ENCODE measurements at regions not wholly inside any gene's neighbourhood (a gene's known extent, or its start where the extent isn't known, plus 50 kb on each side); places are given as distances from the start of the nearest gene placed in this dataset.
"Not testable (repeated sequence)": the region's sequence is repeated elsewhere in the genome, so short reads cannot be mapped to it uniquely, and the experiment has no call there.

DNA sequence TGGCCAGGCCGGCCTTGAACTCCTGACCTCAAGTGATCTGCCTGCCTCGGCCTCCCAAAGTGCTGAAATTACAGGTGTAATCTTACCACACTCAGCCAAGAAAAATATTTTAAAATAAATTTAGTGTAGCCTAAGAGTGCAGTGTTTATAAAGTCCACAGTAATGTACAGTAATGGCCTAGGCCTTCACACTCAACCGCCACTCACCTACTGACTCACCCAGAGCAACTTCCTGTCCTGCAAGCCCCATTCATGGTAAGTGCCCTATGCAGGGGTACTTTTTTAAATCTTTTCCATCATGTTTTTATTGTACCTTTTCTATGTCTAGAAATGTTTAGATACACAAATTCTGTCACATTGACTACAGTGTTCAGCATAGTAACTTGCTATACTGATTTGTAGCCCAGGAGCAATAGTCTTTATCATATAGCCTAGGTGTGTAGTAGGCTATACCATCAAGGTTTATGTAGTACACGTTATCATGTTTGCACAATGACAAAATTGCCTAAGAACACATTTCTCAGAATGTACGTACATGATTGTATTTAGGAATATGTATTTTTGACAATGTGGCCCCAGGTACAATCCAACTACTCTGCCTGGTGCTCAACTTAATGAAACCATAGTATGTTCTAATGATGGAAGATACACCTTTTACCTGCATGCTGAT, 455.2 kb downstream of the PCDH7 start:
- ATAC-seq (no peak), DNase-seq (ENCODE audit: low spot score in 2 of 2) (no peak)
- Mint-ChIP-seq H3K36me3 (no peaks in the 10 kb centered on the region), H3K27ac (no peak overlapping the region), H3K9me3 (peaks cover 6 to 13% of the 10 kb centered on the region in 2 donors)

GRCh38 chr4:31183256-31183655, 463.1 kb downstream of the PCDH7 start:
- no peak overlapping the region for H3K27ac Mint-ChIP-seq
- no peak for ATAC-seq
- no peak for DNase-seq (ENCODE audit: low spot score in 2 of 2)
- no peaks in the 10 kb centered on the region for H3K36me3 Mint-ChIP-seq
- H3K9me3 Mint-ChIP-seq: peaks cover 19% of the 10 kb centered on the region in 2 donors

- H3K27ac Mint-ChIP-seq: no peak overlapping the region
- ATAC-seq (no peak), DNase-seq (ENCODE audit: low spot score in 2 of 2) (no peak)
- no peaks in the 10 kb centered on the region for H3K36me3 Mint-ChIP-seq
- peaks cover 19 to 21% of the 10 kb centered on the region in 2 donors for H3K9me3 Mint-ChIP-seq
These were observed 464.9 kb downstream of the PCDH7 start for GRCh38 chr4:31185014-31185585.

- ATAC-seq: no peak
- Mint-ChIP-seq H3K9me3 (peaks cover 17 to 23% of the 10 kb centered on the region in 2 donors), H3K27ac (no peak overlapping the region), H3K36me3 (no peaks in the 10 kb centered on the region)
- DNase-seq (ENCODE audit: low spot score in 2 of 2): no peak
These were observed 467.8 kb downstream of the PCDH7 start for GRCh38 chr4:31187979-31188378.

DNA sequence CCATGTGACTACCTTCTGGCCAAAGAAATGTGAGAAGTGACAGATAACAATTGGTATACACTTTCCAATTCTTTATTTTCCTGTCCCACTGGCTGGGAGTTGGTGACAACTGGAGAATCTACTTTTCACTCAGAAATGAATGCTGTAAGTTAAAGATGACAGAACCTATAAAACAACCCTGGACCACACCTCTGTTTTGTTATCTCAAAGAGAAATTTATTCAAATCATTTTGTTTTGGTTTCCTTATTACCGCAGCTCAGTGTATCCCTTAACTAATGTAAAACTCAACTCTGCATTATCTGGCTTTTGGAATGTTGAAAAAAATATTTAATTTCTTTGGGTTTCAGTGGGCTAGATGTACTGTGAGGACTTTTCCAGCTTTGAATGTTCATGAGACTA, 469.8 kb downstream of the PCDH7 start:
- H3K9me3 Mint-ChIP-seq: peaks cover 16 to 20% of the 10 kb centered on the region in 2 donors
- DNase-seq (ENCODE audit: low spot score in 2 of 2): no peak
- ATAC-seq: no peak
- H3K36me3 Mint-ChIP-seq: no peaks in the 10 kb centered on the region
- H3K27ac Mint-ChIP-seq: no peak overlapping the region

GRCh38 chr4:31190671-31191070, 470.5 kb downstream of the PCDH7 start:
- Mint-ChIP-seq H3K9me3 (peaks cover 11 to 15% of the 10 kb centered on the region in 2 donors), H3K36me3 (no peaks in the 10 kb centered on the region), H3K27ac (no peak overlapping the region)
- DNase-seq (ENCODE audit: low spot score in 2 of 2): no peak
- ATAC-seq: no peak

DNA sequence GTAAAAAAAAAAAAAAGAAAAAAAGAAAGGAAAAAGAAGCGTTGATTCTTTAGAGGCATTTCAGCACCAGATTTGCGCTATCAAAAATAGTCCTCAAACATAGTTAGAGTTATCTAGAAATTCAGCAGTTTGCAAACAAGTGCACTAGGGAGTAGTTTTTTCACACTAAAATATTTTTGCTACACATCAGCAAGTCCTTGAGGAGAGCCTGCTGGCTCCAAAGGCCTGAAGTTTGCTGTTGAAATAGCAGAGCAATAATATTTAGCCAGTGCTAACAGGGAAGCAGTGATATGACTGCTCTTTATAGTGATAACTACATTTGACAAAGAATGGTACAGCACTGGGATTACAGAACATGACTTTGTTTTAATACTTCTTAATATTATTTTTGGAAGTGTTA, 472.2 kb downstream of the PCDH7 start:
- H3K27ac Mint-ChIP-seq: no peak overlapping the region
- peaks cover 0 to 7% of the 10 kb centered on the region in 2 donors for H3K36me3 Mint-ChIP-seq
- peaks cover 16 to 22% of the 10 kb centered on the region in 2 donors for H3K9me3 Mint-ChIP-seq
- ATAC-seq (no peak), DNase-seq (ENCODE audit: low spot score in 2 of 2) (no peak)

- ATAC-seq (no peak), DNase-seq (ENCODE audit: low spot score in 2 of 2) (no peak)
- H3K27ac Mint-ChIP-seq: no peak overlapping the region
- H3K9me3 Mint-ChIP-seq: peaks cover 16 to 19% of the 10 kb centered on the region in 2 donors
- H3K36me3 Mint-ChIP-seq: peaks cover 0 to 7% of the 10 kb centered on the region in 2 donors
These were observed 473.4 kb downstream of the PCDH7 start for GRCh38 chr4:31193521-31193920.

DNA sequence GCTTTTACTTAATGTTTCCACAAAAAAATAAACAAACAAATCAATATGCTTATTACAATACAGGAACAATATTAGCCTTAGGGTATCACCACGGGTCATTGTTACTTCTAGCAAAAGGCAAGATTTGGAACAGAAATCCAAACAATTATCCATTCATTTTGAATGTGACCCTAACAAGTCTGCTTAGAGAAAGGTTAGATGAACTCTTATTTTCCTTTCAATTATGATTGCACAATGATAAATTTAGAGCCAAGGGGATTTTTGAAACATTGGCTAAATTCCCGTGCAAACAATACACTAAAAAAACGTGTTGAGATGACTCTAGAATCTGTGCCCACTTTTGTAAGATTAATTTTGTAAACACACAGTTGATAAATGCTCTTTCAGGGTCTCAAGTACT, 474.7 kb downstream of the PCDH7 start:
- Mint-ChIP-seq H3K9me3 (peaks cover 16 to 26% of the 10 kb centered on the region in 2 donors), H3K36me3 (peaks cover 5 to 8% of the 10 kb centered on the region in 2 donors), H3K27ac (no peak overlapping the region)
- DNase-seq (ENCODE audit: low spot score in 2 of 2) (no peak), ATAC-seq (no peak)

GRCh38 chr4:31199644-31200043, 479.5 kb downstream of the PCDH7 start:
- Mint-ChIP-seq H3K36me3 (peaks cover 10 to 15% of the 10 kb centered on the region in 2 donors), H3K9me3 (peaks cover 16 to 28% of the 10 kb centered on the region in 2 donors), H3K27ac (no peak overlapping the region)
- DNase-seq (ENCODE audit: low spot score in 2 of 2): no peak
- ATAC-seq: no peak

GRCh38 chr4:31202054-31202453, 481.9 kb downstream of the PCDH7 start:
- not testable (repeated sequence) for ATAC-seq; DNase-seq (ENCODE audit: low spot score in 2 of 2); H3K27ac Mint-ChIP-seq; H3K36me3 Mint-ChIP-seq
- H3K9me3 Mint-ChIP-seq: peaks cover 9 to 19% of the 10 kb centered on the region in 2 donors

GRCh38 chr4:31204874-31205273, 484.7 kb downstream of the PCDH7 start:
- ATAC-seq (no peak), DNase-seq (ENCODE audit: low spot score in 2 of 2) (no peak)
- Mint-ChIP-seq H3K27ac (no peak overlapping the region), H3K36me3 (peaks cover 4 to 7% of the 10 kb centered on the region in 2 donors), H3K9me3 (peaks cover 10 to 12% of the 10 kb centered on the region in 2 donors)

- Mint-ChIP-seq H3K9me3 (peaks cover 0 to 2% of the 10 kb centered on the region in 2 donors), H3K36me3 (no peaks in the 10 kb centered on the region), H3K27ac (no peak overlapping the region)
- DNase-seq (ENCODE audit: low spot score in 2 of 2): no peak
- no peak for ATAC-seq
These were observed 500.8 kb downstream of the PCDH7 start for GRCh38 chr4:31220921-31221320.

- H3K9me3 Mint-ChIP-seq: peaks cover 10% of the 10 kb centered on the region in 2 donors
- no peaks in the 10 kb centered on the region for H3K36me3 Mint-ChIP-seq
- H3K27ac Mint-ChIP-seq: no peak overlapping the region
- no peak for DNase-seq (ENCODE audit: low spot score in 2 of 2)
- no peak for ATAC-seq
These were observed 507.9 kb downstream of the PCDH7 start for GRCh38 chr4:31228068-31228467.

GRCh38 chr4:31230594-31230993, 510.4 kb downstream of the PCDH7 start:
- peaks cover 10% of the 10 kb centered on the region in 2 donors for H3K9me3 Mint-ChIP-seq
- H3K36me3 Mint-ChIP-seq: no peaks in the 10 kb centered on the region
- DNase-seq (ENCODE audit: low spot score in 2 of 2): no peak
- H3K27ac Mint-ChIP-seq: no peak overlapping the region
- ATAC-seq: no peak

- no peak for ATAC-seq
These were observed 514.3 kb downstream of the PCDH7 start for GRCh38 chr4:31234494-31234893.

GRCh38 chr4:31234901-31235300, 514.7 kb downstream of the PCDH7 start:
- Mint-ChIP-seq H3K9me3 (peaks cover 11 to 24% of the 10 kb centered on the region in 2 donors), H3K27ac (no peak overlapping the region), H3K36me3 (peaks cover 0 to 6% of the 10 kb centered on the region in 2 donors)
- ATAC-seq (no peak), DNase-seq (ENCODE audit: low spot score in 2 of 2) (no peak)

More at GRCh38 chr4:31234494-31234893, 514.3 kb downstream of the PCDH7 start:
- no peak for DNase-seq (ENCODE audit: low spot score in 2 of 2)
- Mint-ChIP-seq H3K9me3 (peaks cover 12 to 24% of the 10 kb centered on the region in 2 donors), H3K27ac (no peak overlapping the region), H3K36me3 (peaks cover 0 to 6% of the 10 kb centered on the region in 2 donors)

Data from activated naive CD4-positive, alpha-beta T cell treated with anti-CD3 and anti-CD28 coated beads, Interleukin-2, amount 50 U/mL, for 72 hours (primary cell).